Transverse colon (tissue), 4 donors: ENCODE measurements at regions not wholly inside any gene's neighbourhood (a gene's known extent, or its start where the extent isn't known, plus 50 kb on each side); places are given as distances from the start of the nearest gene placed in this dataset.

Experiments used
- POLR2AphosphoS5 ChIP-seq, 3 donors: sonication (generic); formaldehyde crosslinking; IDR thresholded peaks; one replicate each; pipeline ENCODE4 v1.6.1; 2016; ENCODE audit warnings: antibody characterized with exemption in 3 of 3
- TF ChIP-seq, protein P1 (sequence below), 5 experiments: fragments of 200-600 bp in 3 of 5; fragments of 450-650 bp in 2 of 5; sonication (generic) in 3 of 5; IDR thresholded peaks; 1 replicate in 2 of 5; 2 replicates in 3 of 5; pipeline ENCODE4 v1.5.1; 2016 to 2017; ENCODE audit warnings: antibody characterized with exemption in 5 of 5, inconsistent platforms in 3 of 5, mild to moderate bottlenecking in 2 of 5, moderate library complexity in 1 of 5

DNA sequence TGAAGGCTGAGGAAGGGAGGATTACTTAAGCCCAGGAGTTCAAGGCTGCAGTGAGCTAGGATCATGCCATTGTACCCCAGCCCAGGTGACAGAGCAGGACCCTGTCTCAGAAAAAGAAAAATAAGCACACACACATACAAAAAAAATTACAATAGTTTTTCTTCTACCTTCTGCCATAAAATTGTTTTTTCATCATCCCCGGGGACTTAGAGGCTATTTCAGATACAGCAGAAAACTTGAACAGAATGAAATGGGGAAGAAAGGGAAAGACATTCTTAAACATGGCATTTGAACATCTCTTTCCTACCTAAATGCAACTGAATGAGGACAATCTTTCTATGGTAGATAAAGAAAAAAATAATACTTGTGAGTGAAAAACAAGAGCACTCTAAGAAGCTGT is 109.1 kb downstream of the KCTD12 start:
- no peak for TF ChIP-seq POLR2AphosphoS5 (IDR thresholded peaks at IDR 0.05)
- TF ChIP-seq, protein P1, sequence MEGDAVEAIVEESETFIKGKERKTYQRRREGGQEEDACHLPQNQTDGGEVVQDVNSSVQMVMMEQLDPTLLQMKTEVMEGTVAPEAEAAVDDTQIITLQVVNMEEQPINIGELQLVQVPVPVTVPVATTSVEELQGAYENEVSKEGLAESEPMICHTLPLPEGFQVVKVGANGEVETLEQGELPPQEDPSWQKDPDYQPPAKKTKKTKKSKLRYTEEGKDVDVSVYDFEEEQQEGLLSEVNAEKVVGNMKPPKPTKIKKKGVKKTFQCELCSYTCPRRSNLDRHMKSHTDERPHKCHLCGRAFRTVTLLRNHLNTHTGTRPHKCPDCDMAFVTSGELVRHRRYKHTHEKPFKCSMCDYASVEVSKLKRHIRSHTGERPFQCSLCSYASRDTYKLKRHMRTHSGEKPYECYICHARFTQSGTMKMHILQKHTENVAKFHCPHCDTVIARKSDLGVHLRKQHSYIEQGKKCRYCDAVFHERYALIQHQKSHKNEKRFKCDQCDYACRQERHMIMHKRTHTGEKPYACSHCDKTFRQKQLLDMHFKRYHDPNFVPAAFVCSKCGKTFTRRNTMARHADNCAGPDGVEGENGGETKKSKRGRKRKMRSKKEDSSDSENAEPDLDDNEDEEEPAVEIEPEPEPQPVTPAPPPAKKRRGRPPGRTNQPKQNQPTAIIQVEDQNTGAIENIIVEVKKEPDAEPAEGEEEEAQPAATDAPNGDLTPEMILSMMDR (IDR thresholded peaks at IDR 0.05) = no peak
